ENCODE measurements at regions not wholly inside any gene's neighbourhood (a gene's known extent, or its start where the extent isn't known, plus 50 kb on each side); places are given as distances from the start of the nearest gene placed in this dataset.
"Not testable (repeated sequence)": the region's sequence is repeated elsewhere in the genome, so short reads cannot be mapped to it uniquely, and the experiment has no call there.

DNA sequence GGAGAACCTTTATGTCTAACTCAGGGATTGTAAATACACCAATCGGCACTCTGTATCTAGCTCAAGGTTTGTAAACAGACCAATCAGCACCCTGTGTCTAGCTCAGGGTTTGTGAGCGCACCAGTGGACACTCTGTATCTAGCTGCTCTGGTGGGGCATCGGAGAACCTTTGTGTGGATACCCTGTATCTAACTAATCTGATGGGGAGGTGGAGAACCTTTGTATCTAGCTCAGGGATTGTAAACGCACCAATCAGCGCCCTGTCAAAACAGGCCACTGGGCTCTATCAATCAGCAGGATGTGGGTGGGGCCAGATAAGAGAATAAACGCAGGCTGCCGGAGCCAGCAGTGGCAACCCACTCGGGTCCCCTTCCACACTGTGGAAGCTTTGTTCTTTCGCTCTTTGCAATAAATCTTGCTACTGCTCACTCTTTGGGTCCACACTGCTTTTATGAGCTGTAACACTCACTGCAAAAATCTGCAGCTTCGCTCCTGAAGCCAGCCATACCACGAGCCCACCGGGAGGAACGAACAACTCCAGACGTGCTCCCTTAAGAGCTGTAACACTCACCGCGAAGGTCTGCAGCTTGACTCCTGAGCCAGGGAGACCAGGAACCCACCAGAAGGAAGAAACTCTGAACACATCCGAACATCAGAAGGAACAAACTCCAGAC lies 1673.2 kb upstream of the B3GALT2 start:
- TF ChIP-seq, protein P1, sequence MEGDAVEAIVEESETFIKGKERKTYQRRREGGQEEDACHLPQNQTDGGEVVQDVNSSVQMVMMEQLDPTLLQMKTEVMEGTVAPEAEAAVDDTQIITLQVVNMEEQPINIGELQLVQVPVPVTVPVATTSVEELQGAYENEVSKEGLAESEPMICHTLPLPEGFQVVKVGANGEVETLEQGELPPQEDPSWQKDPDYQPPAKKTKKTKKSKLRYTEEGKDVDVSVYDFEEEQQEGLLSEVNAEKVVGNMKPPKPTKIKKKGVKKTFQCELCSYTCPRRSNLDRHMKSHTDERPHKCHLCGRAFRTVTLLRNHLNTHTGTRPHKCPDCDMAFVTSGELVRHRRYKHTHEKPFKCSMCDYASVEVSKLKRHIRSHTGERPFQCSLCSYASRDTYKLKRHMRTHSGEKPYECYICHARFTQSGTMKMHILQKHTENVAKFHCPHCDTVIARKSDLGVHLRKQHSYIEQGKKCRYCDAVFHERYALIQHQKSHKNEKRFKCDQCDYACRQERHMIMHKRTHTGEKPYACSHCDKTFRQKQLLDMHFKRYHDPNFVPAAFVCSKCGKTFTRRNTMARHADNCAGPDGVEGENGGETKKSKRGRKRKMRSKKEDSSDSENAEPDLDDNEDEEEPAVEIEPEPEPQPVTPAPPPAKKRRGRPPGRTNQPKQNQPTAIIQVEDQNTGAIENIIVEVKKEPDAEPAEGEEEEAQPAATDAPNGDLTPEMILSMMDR (conservative IDR thresholded peaks at IDR 0.05; ENCODE audit: low read length), result not testable (repeated sequence)
- TF ChIP-seq EZH2phosphoT487 (IDR thresholded peaks at IDR 0.05; ENCODE audit: borderline replicate concordance, low read depth, low read length), result not testable (repeated sequence)
